H4 (cell line): ENCODE measurements at regions not wholly inside any gene's neighbourhood (a gene's known extent, or its start where the extent isn't known, plus 50 kb on each side); places are given as distances from the start of the nearest gene placed in this dataset.

ENCODE experiments used
- DNase-seq: peaks from one replicate; pipeline ENCODE4 v3.0.0-alpha.2; 2015; ENCODE audit warnings: low spot score

DNA sequence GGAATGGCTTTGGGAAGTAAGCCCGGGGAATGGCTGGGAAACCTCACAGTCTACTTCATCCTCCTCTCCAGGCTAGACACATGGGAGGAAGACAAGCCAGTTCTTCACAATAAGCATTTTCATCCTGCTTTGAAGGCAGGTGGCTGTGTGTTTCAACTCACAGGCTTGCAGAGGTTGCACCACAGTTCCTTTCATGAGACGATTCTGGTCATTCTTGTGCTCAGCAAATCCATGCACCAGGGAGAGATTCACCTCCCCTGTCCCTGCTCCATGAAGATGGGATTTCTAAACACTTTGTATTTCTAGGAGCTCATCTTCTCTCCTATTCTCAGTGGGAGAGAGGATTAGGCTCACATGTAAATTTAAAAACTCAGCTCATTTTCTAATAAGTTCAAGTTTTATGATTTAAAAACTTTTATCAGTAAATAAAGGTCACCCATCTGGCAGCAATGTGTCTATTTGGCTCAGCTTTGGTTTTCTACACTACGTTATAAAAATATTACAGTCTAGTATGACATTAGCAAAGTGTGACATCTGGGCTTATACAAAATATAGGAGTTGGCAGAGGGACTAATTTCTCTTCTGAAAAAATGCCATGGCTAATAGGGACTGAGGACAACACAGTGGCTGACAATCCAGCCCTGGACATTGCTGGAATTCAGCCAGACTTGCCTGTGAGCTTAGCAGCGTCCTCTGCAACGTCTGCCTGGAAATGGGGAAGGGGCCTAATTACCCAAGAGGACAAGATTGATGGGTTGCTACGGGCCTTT is 283.2 kb upstream of the SLC10A2 start:
- no peak for DNase-seq

DNA sequence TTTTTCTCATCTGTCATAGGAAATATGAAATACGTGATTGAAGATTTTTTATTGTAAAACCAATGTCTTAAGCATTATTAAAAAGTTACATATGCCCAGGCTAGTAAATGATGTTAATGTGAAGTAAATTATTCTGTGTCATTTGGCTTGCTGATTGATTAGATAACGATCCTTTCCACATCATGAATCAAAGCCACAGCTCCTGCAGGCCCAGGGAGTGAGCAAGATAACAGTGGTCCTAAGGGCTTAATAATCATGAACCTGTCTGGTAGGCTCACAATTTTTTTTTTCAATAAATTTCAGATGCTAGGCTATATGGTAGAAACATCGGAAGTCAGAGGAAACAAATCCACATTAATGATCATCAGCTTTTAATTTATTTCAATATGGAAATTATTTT is 269.0 kb upstream of the SLC10A2 start:
- DNase-seq, result no peak

DNA sequence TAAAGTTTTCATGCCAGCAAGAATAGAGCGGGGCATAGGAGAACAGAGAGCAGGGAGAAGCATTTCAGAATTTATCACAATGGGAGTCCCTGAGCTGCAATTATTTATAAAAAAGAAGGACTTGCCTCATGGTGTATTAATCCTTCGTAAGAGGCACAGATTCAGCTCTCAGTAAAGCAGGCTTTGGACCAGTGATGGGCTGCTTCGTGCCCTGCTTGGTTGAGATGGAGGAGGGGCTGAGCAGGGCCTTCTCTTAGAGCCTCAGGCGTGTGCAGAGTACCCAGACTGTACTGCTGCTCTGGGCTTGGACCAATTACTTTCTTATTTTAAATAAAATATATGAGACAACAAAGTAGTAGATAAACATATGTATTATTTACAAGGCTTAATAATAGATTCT is 265.7 kb upstream of the SLC10A2 start:
- DNase-seq, result no peak

DNA sequence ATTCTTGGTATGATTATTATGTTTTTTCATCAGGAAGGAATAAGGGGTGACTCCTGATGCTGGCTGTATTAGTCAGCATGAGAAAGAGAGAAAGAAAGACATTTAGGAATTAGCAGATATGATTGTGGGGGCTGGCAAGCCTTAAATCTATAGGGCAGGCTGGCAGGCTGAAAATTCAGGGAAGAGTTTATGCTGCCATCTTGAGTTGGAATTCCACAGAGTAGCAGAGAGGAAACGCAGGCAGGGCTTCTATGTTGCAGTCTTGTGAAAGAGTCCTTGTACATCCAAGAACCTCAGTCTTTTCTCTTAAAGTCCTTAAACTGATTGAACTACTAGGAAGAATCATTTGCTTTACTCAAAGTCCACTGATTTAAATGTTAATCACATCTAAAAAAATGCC is 262.7 kb upstream of the SLC10A2 start:
- DNase-seq, result no peak

DNA sequence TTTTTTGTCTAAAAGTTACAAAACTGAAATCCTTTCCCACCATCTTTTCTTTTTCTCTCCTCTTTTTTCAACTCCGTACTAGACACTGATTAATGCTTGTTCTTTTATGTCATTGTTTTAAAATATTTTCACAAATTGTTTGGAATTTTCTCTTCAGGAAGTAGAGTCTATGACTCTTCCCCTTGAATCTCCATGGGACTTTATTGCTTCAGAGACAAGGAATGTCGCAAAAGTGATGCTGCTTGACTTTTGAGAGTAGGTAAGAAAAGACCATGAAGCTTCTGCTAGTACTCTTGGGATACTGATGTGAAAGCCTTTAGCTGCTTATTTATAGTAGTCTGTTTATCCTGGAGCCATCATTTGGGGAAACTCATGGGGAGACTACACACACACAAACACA is 260.1 kb upstream of the SLC10A2 start:
- no peak for DNase-seq

DNA sequence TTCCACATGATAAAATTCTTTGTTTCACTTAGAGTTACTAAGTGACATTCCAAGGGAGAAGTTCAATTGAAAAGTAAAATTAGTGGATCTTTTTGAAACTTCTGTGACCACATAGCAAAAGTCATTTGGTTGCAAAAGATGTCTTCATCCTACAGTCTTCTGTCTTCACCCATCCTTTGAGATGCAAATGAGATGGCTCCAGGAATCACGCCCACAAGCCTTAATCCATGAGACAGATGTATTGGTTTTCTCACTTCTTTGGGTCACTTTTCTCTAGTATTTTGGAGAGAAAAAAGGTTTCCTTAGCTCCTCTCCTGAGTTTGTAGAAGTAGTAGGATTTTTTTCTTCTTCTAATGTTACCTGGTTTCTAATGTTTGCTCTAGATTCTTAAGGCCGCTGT is 259.5 kb upstream of the SLC10A2 start:
- DNase-seq, result no peak

DNA sequence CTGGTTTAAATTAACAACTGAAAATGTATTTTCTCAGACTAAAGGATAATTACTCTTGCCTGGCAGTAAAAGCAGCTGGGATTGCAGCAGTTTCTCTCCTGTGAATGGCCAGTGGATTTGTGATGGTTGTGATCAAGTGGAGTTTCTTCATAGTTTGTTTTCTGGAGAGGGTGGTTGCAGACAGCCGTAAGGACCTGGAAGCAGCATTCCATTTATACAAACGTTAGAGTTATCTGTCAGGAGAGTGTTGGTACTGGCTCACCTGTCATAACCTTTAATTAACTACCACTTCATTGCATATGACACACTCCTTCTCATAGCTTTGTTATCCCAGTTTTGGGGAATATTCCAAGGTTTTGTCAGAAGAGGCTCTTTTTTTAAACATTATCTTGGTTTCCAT is 258.4 kb upstream of the SLC10A2 start:
- DNase-seq, result no peak

DNA sequence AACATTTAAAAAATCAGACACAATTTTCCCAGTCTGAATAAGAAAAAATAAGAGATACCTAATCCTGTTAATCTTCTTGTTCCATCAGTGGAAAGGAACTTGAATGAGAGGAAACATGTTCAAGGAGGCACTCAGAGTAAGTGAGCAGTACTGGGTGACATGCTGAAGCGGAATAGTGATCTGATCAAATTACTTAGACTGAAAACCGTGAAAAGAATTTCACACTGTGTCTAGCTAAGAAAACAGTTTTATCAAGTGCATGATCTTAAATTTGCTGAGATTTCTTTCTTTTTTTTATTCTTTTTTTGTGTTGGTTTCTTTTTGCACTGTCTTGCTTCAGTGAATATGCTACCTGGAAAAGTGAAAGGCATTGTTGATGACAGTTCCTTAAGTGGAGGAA is 249.5 kb upstream of the SLC10A2 start:
- DNase-seq, result no peak

DNA sequence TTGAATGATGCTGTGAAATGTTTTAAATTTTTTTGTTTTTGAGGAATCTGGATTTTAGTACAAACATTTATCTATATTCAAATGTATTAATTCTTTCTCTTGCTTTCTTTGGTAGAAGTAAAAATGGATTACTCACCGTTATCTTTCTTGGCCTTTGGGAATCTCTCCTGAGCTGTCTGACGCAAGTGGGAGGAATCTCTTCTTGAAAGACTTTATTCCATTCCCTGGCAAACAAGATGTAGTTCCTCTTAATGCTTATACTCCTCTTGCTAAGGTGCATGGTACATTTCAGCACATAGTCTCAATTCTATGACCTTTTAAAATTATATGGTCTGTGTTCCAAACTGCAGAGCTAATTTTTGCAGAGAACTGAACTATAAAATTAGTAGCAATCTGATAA is 246.2 kb upstream of the SLC10A2 start:
- DNase-seq, result no peak

DNA sequence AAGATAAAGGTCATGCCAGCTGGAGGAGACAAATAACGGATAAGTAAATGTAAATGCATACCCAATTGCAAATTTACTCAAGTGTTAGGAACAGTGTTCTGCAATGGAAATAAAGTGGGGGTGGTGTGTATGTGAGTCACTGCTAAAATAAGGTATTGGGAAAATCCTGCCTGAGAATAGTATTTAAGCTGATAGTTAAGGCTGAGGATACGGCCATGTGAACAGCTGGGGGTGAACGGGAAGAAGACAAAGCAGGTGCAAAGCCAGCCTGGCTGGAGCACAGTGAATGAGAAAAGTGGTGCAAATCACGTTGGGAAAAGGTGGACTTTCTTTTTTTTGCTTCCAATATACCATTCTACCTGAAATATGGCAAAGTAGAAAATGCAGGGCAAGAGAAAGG is 242.4 kb upstream of the SLC10A2 start:
- DNase-seq, result no peak

DNA sequence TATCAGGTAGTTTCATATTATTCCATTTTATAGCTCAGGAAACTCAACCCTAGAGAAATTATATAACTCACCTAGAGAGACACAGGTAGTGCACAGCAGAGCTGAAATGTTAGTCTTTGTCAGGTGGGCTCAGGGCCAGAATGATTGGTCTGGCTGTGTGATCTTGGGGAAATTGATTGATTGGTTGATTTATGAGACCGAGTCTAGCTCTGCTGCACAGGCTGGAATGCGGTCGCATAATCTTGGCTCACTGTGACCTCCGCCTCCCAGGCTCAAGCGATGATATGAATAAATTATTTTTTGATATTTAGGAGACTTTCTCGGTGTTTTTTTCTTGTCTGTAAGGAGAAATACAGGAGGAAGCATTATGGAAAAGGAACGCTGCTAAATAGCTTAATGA is 239.9 kb upstream of the SLC10A2 start:
- no peak for DNase-seq

DNA sequence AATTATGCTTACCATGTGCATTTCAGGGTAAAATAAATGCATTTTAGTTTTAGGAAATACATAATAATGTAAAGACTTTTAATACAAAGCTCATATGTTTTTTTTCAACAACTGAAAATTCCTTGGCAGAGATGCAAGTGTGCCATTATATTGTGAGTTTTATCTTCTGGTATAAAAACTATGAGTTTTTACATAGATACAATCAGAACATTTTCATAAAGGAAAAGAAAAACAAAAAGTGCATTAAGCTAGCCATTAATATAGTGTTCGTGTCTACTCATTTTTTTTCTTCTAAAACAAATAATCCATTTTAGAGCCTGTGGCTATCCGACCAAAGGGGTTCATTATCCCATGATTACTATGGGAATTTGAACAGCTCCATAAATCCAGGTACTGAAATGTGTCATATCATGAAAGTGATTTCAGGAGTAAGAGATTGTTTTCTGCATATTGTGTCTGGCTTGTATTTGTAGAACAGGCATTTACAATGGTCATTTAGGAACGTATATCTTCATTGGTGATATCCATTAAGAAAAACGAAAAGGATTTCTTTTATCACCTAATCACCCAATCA is 236.9 kb upstream of the SLC10A2 start:
- no peak for DNase-seq

DNA sequence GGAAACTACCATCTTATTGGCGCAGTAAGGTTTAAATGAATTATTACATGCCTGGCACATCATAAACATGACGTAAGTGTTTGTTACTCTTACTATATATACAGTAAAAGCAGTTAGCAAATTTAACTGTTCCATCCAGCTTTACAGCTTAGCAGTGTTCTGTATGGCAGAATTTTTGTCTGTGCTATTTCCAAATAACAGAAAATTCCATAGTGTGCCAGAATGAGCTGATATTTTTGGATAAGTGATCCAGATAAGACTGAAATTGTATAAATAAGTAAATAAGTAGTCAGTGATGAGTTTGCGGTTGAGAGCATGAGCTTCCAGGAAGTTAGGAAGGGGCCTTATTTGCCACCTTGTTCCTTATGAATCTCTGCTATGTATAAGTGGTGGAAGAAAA is 236.5 kb upstream of the SLC10A2 start:
- no peak for DNase-seq

DNA sequence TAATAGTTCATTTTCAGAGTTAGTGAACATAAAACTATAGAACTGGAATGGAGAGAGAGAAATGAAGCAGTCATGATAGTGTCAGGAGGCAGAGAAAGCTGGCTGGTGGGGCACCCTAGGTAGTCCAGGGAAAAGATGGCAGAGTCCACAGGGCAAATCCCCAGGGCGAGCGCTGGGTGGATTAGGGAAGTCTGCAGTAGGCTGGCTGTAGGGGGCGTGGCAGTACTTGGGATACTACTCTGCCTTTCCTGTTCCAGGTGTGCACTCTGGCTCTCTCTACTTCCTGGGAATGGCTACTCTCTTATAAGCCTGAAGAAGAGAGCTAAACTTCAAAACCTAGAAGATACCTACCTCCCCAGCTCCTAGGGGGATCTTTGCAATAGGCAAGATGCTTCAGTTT is 232.9 kb upstream of the SLC10A2 start:
- no peak for DNase-seq

DNA sequence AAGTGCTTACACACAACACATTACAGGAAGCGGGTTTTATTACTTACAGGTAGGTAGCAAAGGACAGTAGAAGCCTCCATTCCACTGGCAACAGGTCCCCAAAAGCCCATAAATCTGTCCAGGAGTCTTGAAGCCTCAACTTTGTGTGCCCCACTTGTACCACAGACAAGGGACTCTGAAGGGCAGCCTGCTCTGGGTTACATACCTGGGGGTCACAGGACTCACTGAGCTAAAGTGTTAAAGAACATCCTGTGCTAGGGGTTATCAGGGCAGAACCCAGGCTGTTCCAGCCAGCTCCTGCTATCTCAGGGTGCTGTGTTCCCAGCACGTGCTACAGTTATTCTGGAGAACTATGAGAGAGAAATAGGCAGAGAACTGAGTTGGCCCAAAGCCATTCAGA is 230.9 kb upstream of the SLC10A2 start:
- no peak for DNase-seq

DNA sequence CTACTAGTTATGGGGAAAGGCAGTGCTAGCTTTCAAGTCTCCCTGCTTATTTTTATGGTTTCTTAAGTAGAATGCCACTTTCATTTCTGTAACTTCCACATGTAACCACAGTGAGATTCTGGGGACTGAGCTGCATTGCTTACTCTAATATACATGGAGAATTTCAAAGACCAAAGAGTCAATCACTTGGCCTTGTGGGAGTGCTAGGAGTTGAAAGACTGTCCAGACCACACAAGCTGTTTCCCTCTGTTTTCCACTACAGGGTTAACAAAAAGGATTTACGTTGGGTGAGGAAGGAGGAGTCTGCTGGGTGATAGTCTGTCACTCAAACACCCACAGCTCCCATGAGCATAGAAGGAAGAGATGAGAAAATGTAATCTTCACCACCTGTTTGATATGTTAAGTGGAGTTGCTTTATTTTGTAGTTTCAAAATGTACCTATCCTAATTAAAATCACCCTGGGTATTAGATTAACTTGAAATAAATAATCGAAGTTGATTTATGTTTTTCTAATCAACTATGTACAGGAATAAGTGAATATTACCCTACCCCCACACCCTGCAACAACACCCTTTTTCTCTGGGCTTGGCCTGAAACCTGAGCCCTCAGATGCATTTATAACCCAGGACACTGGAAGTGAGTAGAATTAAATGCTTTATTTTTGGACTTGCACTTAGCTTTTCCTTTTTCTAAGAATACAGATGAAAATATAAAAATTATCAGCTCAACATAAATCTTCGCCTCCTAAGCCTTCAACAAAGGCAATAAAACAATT is 225.8 kb upstream of the SLC10A2 start:
- DNase-seq, result no peak

DNA sequence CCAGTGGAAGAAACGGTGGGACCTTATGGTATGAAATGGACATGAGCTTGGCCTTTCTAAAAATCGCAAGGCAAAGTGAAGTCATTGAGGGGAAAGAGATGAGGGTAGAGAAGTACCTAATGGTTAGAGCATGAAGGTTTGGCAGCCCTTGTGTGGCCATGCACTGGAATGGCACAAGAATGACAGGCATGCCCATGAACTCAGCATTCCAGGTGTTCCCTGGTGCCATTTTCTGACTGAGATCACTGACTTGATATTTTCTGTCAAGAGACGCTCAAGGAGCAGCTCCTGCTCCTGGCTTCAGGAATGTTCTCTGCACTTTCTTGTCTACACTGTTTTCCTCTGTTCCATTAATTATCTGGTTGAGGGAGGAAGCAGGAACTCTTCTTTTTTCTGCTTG is 225.0 kb upstream of the SLC10A2 start:
- no peak for DNase-seq

DNA sequence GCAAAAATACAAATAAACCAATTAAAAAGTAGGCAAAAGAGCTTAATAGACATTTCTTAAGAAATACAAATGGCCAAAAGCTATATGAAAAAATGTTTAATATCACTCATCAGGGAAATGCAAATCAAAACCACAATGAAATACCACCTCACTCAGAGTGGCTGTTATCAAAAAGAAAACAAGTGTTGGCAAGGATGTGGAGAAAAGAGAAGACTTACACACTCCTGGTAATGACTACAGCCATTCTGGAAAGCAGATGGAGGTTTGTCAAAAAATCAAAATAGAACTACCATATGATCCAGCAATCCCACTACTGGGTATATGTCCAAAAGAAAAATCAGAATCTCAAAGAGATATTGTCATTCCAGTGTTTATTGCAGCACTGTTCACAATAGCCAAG is 223.5 kb upstream of the SLC10A2 start:
- DNase-seq, result no peak

DNA sequence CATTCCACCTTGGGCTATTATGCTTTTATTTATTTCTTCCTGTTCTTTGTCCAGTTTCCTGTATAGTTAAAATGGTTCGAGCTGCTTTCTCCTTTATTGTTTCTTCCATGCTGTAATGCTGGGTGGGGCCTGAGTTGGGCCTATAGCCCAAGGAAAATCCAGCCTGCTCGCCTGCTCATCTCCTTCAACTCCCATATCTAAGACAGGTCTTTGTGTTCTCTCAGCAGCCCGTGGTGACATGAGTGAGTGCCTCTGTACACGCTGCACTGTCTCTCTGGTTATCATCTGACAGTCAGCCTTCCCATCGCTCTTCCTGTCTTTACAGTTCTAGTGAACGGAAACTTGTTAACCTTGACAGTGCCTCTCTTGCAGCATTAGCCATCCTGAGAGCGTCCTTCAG is 221.9 kb upstream of the SLC10A2 start:
- no peak for DNase-seq

DNA sequence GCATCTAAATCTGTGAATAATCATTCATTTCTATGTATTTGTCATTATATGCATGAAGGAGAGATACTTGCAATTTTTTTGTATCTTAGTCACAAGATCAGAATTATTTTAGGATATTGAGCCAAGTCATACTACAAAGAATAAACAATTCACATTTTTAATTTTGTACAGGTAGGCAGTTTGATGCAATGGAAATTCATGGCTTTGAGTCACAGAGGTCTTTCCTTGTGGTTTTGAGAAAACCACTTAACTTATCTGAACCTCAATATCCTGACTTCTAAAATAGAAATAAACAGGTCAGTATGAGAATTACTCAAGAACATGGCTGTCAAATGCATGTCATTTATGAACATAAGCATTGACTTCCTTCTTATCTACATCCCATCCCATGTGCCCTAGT is 221.4 kb upstream of the SLC10A2 start:
- no peak for DNase-seq

DNA sequence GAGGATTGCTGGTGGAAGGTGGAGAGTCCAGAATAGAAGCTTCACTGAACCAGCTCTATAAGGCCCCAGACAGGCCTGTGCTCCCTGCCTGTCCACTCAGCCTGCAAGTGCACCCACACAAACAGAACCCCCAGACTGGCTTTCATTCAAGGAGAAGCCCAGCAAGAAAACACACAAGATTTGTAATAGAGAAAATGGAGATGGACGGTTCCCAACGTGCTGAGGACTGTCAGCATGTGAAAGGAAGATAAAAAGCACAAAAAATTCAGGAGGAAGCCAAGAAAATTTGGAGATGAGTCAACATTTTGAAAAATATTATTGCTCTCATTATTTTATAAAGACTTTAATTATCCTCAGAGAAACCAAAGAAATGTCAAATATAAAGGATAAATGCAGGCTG is 218.2 kb upstream of the SLC10A2 start:
- DNase-seq, result no peak

DNA sequence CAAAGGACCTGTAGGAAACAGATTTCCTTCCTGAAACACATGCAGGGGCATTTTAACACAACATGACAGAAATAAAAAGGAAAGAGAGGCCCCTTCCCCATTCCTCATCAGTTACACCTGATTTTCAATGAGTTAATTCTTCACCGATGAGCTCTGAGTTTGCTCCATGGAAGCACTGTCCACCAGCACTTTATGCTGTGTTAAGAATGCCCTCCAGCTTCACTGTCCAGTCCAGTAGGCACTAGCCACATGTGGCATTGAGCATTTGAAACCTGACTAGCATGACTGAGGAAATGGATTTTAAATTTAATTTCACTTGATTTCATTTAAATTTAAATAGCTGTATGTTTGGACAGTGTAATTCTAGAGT is 217.2 kb upstream of the SLC10A2 start:
- no peak for DNase-seq
